Fibroblast of villous mesenchyme (primary cell): ENCODE measurements at regions not wholly inside any gene's neighbourhood (a gene's known extent, or its start where the extent isn't known, plus 50 kb on each side); places are given as distances from the start of the nearest gene placed in this dataset.
A peak's percentile ranks its signal among the peaks of the same experiment; 100 is the strongest.

Source experiments
- DNase-seq: peaks from one replicate; pipeline ENCODE4 v3.0.0-alpha.2; 2010; ENCODE audit warnings: low read depth
- H3K4me3 ChIP-seq: 2 replicates; pipeline ENCODE4 v1.5.1; 2011; ENCODE audit warnings: low read depth, mild to moderate bottlenecking, low read length
- TF ChIP-seq, protein P1 (sequence below): IDR thresholded peaks from 2 replicates; pipeline ENCODE4 v1.5.1; 2012; ENCODE audit warnings: low read depth, mild to moderate bottlenecking, low read length; ENCODE audit not compliant: insufficient read depth

DNA sequence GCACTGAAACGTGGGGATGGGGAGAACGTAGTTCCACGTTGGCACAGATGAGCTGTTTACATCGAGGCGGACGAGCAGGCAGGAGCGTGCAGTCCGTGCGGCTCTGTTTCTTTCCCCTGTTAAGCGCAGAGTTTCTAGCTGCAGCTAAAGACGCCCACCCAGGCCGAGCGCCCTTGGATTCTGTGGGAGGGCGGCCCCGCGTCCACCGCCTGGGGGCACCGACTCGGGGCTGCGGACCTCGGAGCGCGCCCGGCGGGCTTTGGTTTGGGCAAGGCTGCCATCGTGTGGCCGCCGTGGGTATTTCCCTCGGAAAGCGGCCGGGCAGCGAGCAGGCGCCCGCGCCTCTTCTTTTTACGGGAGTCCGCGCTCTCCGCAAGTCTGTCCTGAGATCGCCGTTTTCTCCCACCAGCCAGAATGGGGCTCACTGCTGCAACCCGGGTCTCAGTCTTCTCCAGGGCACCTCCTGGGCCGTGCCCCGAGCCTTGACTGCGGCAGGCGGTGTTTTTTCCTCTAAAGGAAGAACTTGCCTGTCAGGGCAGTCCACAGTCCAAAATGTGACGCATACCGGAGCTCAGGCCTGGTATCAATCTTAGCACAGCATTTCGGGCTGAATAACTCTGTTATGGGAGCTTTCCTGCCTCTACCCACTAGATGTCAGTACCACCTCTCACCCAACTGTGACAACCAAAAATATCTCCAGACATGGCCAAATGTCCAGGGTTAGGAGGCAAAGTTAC is 219.9 kb upstream of the IGF1R start:
- TF ChIP-seq, protein P1, sequence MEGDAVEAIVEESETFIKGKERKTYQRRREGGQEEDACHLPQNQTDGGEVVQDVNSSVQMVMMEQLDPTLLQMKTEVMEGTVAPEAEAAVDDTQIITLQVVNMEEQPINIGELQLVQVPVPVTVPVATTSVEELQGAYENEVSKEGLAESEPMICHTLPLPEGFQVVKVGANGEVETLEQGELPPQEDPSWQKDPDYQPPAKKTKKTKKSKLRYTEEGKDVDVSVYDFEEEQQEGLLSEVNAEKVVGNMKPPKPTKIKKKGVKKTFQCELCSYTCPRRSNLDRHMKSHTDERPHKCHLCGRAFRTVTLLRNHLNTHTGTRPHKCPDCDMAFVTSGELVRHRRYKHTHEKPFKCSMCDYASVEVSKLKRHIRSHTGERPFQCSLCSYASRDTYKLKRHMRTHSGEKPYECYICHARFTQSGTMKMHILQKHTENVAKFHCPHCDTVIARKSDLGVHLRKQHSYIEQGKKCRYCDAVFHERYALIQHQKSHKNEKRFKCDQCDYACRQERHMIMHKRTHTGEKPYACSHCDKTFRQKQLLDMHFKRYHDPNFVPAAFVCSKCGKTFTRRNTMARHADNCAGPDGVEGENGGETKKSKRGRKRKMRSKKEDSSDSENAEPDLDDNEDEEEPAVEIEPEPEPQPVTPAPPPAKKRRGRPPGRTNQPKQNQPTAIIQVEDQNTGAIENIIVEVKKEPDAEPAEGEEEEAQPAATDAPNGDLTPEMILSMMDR = peak; percentile 59
- peak; percentile 51 for DNase-seq
- peak overlapping the region; percentile 55 for H3K4me3 ChIP-seq

DNA sequence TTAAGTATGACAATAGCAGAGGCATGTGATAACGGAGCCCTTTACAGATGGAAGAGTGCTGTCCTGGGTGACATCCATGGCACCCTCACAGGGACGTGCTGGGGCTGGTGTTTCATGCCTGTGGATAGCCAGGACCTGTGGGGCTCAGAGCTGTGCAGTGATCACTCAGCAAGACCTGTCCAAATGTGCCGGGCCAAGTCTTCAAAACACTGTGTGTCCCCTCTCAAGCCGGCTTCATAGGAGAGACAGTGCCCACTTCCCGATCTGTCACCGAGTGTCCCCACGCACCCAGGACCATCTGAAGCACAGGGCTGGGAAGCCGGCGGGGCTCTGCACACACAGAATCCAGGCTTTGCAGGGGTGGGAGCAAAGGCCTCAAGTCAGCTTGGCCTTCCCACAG is 217.2 kb upstream of the IGF1R start:
- TF ChIP-seq, protein P1 = no peak
- H3K4me3 ChIP-seq = no peak overlapping the region
- DNase-seq = no peak

DNA sequence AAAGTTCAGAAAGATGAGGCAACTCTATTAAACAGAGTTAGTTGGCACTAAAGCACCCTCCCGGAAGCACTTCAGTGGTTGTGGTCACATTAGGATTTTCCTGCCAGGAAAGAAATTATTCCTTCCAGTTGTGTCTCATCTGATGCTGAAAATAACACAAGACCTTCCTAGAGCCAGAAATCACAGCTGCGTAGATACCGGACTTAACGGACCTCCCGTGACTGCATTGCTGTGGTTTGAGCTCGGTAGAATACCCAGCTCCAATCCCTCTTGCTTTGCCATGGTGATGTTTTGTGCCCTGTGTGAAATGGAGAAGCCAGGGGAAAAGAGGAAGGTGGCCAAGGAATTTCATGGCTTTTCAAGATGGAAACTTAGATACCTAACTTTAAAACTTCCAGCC is 215.0 kb upstream of the IGF1R start:
- TF ChIP-seq, protein P1 = no peak
- H3K4me3 ChIP-seq = no peak overlapping the region
- DNase-seq = no peak

DNA sequence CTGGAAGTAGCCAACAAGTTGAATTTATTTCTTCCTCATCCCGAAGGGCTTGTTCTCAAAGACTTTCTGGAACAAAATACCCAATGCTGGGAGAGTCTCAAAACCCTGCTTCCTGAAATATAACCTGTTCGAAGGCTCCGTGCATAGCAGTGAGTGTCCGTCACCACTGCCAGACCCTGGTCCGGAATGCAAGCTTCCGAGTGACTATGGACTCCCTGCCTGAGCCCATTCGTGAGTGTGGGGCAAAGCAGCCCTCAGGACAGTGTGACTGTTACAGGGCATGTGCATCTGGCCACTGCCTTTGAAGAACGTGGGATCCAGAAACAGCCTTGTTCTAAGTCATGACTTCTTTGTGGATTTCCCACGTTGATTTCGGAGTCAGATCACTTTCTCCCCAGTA is 214.5 kb upstream of the IGF1R start:
- DNase-seq = no peak
- TF ChIP-seq, protein P1 = no peak
- no peak overlapping the region for H3K4me3 ChIP-seq

DNA sequence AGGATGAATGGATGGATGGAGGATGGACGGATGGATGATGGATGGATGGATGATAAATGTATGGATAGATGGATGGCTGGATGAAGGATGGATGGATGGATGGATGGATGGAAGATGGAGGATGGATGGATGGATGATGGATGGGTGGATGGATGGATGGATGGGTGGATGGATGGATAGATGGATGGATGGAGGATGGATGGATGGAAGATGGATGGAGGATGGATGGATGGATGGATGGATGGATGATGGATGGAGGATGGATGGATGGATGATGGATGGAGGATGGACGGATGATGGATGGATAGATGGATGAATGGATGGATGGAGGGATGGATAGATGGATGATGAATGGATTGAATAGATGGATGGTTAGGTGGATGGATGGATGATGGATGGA is 210.6 kb upstream of the IGF1R start:
- no peak for DNase-seq
- TF ChIP-seq, protein P1 = no peak
- no peak overlapping the region for H3K4me3 ChIP-seq

DNA sequence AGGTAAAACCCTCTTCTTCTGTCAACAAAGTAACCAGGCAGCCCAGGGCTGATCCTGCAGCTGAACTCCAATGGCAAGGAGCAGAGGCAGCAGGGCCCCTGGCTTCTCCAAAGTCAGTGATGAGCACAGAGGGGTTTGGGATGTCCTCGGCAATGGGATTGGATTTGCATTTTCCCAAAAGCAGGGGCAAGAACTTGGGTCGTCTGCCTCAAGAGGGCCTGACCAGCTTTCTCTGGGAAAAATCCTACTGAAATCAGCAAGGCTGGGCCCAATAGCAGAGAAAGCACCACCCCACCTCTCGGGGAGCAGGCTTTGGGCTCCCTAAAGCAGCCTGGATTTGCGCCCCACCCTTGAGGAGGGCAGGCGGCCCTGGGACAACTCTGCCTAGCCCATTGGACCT is 210.0 kb upstream of the IGF1R start:
- no peak for DNase-seq
- TF ChIP-seq, protein P1 = no peak
- no peak overlapping the region for H3K4me3 ChIP-seq

DNA sequence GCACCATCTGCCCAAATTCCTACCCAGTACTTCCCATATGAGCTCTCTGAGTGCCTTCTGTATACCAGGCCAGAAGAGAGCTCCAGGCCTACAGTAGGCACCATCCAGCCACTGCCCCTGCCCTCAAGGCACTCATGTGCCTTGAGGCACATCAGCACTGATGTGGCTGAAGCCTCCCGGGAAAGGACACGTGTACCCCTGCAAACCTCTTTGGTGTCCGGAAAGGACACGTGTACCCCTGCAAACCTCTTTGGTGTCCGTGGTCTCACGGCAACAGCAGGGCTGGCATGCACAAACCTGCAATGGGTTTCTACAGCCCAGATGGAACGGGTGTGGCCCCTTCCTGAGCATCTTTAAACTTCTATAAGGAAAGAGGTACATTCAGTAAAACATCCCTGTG is 209.4 kb upstream of the IGF1R start:
- TF ChIP-seq, protein P1 = no peak
- no peak overlapping the region for H3K4me3 ChIP-seq
- DNase-seq = no peak
